ENCODE measurements at regions not wholly inside any gene's neighbourhood (a gene's known extent, or its start where the extent isn't known, plus 50 kb on each side); places are given as distances from the start of the nearest gene placed in this dataset.
"Not testable (repeated sequence)": the region's sequence is repeated elsewhere in the genome, so short reads cannot be mapped to it uniquely, and the experiment has no call there.

- no peak overlapping the region for H3K27ac ChIP-seq
- in situ Hi-C loops (cut with HindIII; ENCODE audit: low pct_ligation_motif_present, low sequenced_read_pairs), result no loop called here
- peak; percentile 44 for TF ChIP-seq CTCF (IDR thresholded peaks at IDR 0.05; ENCODE audit: low read depth, low read length, missing control alignments)
- no peak for DNase-seq
- no peaks in the 10 kb centered on the region for H3K27me3 ChIP-seq (replicated peaks)
- no peaks in the 10 kb centered on the region for H3K36me3 ChIP-seq (replicated peaks)
- no peak overlapping the region for H3K4me3 ChIP-seq (ENCODE audit: low read depth, low read length)
Measured at GRCh38 chrX:145393702-145394235, 146.5 kb downstream of the SPANXN1 start.

DNA sequence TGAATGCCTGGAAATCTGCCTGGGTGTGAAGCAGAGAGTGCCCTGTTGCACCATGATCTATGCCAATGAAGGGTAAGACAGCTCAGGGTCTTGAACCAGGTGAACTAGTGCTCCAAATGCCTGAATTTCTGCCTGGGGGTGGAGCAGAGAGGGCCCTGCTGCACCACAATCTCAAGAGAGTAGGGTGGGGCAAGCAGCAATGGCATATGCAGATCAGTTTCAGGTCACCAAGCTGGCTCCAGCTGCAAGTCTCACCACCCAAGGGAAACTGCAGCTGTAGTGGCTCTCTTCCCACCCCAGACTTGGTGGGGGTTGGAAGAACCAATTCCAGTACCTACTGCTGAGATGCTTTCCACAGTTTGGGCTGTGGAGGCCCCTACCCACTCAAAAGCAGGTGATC, 147.0 kb downstream of the SPANXN1 start:
- Histone ChIP-seq H3K27ac (no peak overlapping the region), H3K27me3 (replicated peaks) (no peaks in the 10 kb centered on the region), H3K4me3 (ENCODE audit: low read depth, low read length) (no peak overlapping the region), H3K36me3 (replicated peaks) (no peaks in the 10 kb centered on the region)
- no peak for DNase-seq
- TF ChIP-seq CTCF (IDR thresholded peaks at IDR 0.05; ENCODE audit: low read depth, low read length, missing control alignments), result no peak
- in situ Hi-C loops (cut with HindIII; ENCODE audit: low pct_ligation_motif_present, low sequenced_read_pairs), result no loop called here

DNA sequence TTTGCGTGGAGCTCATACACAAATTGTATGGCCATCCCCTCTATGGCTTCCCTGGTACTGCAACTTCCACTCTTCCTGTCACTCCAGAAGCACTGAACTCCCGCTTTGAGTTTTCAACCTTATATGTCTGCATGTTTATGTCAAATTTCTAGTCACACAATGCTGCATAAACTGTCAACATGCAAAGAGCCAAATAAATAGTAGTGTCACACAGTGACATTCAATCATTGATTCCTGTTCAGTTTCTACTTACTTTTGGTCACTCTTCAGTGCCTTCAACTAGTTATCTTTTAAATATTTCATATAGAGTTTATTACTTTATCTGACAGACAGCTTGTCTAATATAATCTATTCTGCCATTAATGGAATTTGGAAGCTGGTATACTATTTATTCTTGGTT, 149.3 kb downstream of the SPANXN1 start:
- no peak for TF ChIP-seq CTCF (IDR thresholded peaks at IDR 0.05; ENCODE audit: low read depth, low read length, missing control alignments)

DNA sequence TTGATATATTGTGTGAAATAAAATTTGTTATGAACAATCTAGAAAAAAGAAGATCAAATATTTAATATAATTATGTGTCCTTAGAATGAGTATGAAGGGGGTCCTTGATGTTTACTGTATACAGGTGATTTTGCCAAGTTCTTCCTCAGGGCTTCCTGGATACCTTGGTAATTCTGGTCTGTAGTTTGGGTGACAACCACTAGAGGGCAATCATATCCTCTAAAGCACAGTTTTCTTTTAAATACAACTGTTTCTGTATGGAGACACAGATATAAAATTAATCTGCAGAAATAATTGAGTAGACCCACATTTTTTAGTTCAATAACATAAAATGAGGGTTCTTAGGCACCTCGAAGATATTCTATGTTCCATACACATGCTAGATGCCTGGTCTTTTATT, 157.7 kb downstream of the SPANXN1 start:
- no peaks in the 10 kb centered on the region for H3K36me3 ChIP-seq (replicated peaks)
- TF ChIP-seq CTCF (IDR thresholded peaks at IDR 0.05; ENCODE audit: low read depth, low read length, missing control alignments), result peak; percentile 60
- DNase-seq, result peak; percentile 16
- H3K27ac ChIP-seq, result no peak overlapping the region
- H3K27me3 ChIP-seq (replicated peaks), result no peaks in the 10 kb centered on the region
- in situ Hi-C loops (cut with HindIII; ENCODE audit: low pct_ligation_motif_present, low sequenced_read_pairs), result no loop called here
- no peak overlapping the region for H3K4me3 ChIP-seq (ENCODE audit: low read depth, low read length)

More for the DNA sequence above, 149.3 kb downstream of the SPANXN1 start:
- no peak for DNase-seq
- in situ Hi-C loops (cut with HindIII; ENCODE audit: low pct_ligation_motif_present, low sequenced_read_pairs), result no loop called here
- Histone ChIP-seq H3K27ac (no peak overlapping the region), H3K4me3 (ENCODE audit: low read depth, low read length) (no peak overlapping the region), H3K27me3 (replicated peaks) (no peaks in the 10 kb centered on the region), H3K36me3 (replicated peaks) (no peaks in the 10 kb centered on the region)

DNA sequence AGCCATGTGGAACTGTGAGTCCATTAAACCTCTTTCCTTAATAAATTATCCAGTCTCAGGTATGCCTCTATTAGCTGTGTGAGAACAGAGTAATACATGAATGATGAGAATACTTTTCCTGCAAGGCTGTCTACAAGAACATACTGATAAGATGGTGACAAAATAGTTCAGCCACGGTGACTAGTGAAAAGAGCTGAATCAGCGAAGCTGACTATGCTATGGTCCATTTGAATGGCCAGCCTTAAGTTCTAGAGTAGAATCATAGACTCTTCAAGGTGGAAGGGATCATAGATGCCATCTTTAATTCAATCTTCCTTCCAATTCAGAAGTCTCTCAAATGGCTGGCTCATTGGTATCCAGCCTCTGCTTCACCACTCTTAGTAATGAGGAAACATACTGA, 163.3 kb downstream of the SPANXN1 start:
- Histone ChIP-seq H3K27me3 (replicated peaks) (no peaks in the 10 kb centered on the region), H3K36me3 (replicated peaks) (no peaks in the 10 kb centered on the region), H3K27ac (no peak overlapping the region), H3K4me3 (ENCODE audit: low read depth, low read length) (no peak overlapping the region)
- no peak for DNase-seq
- TF ChIP-seq CTCF (IDR thresholded peaks at IDR 0.05; ENCODE audit: low read depth, low read length, missing control alignments), result no peak
- in situ Hi-C loops (cut with HindIII; ENCODE audit: low pct_ligation_motif_present, low sequenced_read_pairs), result no loop called here

- H3K27ac ChIP-seq; H3K27me3 ChIP-seq (replicated peaks); in situ Hi-C loops (cut with HindIII; ENCODE audit: low pct_ligation_motif_present, low sequenced_read_pairs); DNase-seq; H3K4me3 ChIP-seq (ENCODE audit: low read depth, low read length); H3K36me3 ChIP-seq (replicated peaks): not testable (repeated sequence)
Measured at GRCh38 chrX:145436211-145436610, 188.9 kb downstream of the SPANXN1 start.
